ENCODE measurements at regions not wholly inside any gene's neighbourhood (a gene's known extent, or its start where the extent isn't known, plus 50 kb on each side); places are given as distances from the start of the nearest gene placed in this dataset.

GRCh38 chr4:57777876-57778275 is 667.7 kb upstream of the IGFBP7 start:
- TF ChIP-seq ZNF175 (tag by site-specific recombination; IDR thresholded peaks at IDR 0.05) = no peak
- no peak for TF ChIP-seq ZNF341 (tag by site-specific recombination; IDR thresholded peaks at IDR 0.05; ENCODE audit: low read depth)
- no peak for TF ChIP-seq ZNF274 (IDR thresholded peaks at IDR 0.05; ENCODE audit: low read length)
- TF ChIP-seq ZNF274 (tag by site-specific recombination; IDR thresholded peaks at IDR 0.05; ENCODE audit: borderline replicate concordance) = no peak
